Left lung (tissue), 4 donors: ENCODE measurements at regions not wholly inside any gene's neighbourhood (a gene's known extent, or its start where the extent isn't known, plus 50 kb on each side); places are given as distances from the start of the nearest gene placed in this dataset.

Source experiments
- ATAC-seq: fragments of 200-7000 bp; cut with Tn5 transposase; one replicate; pipeline ENCODE4 v1.9.1; 2020; ENCODE audit warnings: moderate library complexity
- DNase-seq, 4 donors: peaks; one replicate each; pipeline ENCODE4 v3.0.0-alpha.2; 2013 to 2020
- H3K27ac ChIP-seq, 2 donors: fragments of 200-600 bp; sonication (generic) in 1 of 2; one replicate each; pipeline versions ENCODE4 v1.5.0 to v1.8.0; 2020 to 2021
- H3K27me3 ChIP-seq, 2 donors: fragments of 200-600 bp; sonication (generic) in 1 of 2; one replicate each; pipeline versions ENCODE4 v1.5.0 to v1.8.0; 2020 to 2021
- H3K36me3 ChIP-seq, 2 donors: fragments of 200-600 bp; sonication (generic) in 1 of 2; one replicate each; pipeline versions ENCODE4 v1.5.0 to v1.8.0; 2020 to 2021
- H3K4me1 ChIP-seq, 2 donors: fragments of 200-600 bp; one replicate each; pipeline ENCODE4 v1.8.0; 2021
- H3K4me3 ChIP-seq, 2 donors: fragments of 200-600 bp; sonication (generic) in 1 of 2; one replicate each; pipeline versions ENCODE4 v1.5.0 to v1.8.0; 2020 to 2021; ENCODE audit warnings: mild to moderate bottlenecking in 1 of 2
- H3K9me3 ChIP-seq, 2 donors: fragments of 200-600 bp; sonication (generic) in 1 of 2; one replicate each; pipeline versions ENCODE4 v1.5.0 to v1.8.0; 2020 to 2021
- CTCF ChIP-seq, 2 donors: fragments of 200-600 bp; sonication (generic) in 1 of 2; IDR thresholded peaks; one replicate each; pipeline versions ENCODE4 v1.5.0 to v1.8.0; 2021; ENCODE audit warnings: antibody characterized with exemption in 2 of 2
- intact Hi-C, 2 donors: fragments of 100-400 bp; cut with DNase I; formaldehyde crosslinking; loops; one replicate each; pipeline versions ENCODE4 v1.11.2 to v1.14.2; 2022
- donor health status: DM: no; HTN: yes; CAD: no.
- donor health status: DM: no; HTN: no; CAD: no.

- intact Hi-C loops = no loop called here
- H3K27ac ChIP-seq = no peak overlapping the region
- no peaks in the 10 kb centered on the region for H3K27me3 ChIP-seq
- H3K4me3 ChIP-seq = no peak overlapping the region
- no peak for TF ChIP-seq CTCF (IDR thresholded peaks at IDR 0.05)
- no peaks in the 10 kb centered on the region for H3K36me3 ChIP-seq
- H3K4me1 ChIP-seq = no peaks in the 10 kb centered on the region
- ATAC-seq = no peak
- H3K9me3 ChIP-seq = no peaks in the 10 kb centered on the region
- DNase-seq = no peak
Measured at GRCh38 chr13:63427170-63427569, 2011.5 kb upstream of the PCDH20 start.

DNA sequence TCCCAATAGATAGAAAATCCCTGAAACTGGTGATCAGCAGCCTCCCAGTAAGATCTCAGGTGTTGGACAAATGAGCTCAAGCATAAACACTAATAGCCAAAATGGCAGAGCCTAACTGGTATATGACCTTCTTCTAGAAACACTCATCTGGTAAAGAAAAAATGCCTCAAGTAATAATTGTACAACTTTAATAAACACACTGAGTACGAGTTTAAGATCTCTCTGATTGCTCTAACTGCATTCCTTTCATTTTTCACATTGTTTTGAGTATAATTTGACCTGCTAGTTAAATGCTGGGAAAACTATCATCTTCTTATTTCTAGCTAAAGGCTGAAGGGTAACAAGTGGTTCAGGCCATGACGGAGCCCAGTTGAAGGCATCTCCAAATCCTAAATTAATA is 2009.5 kb upstream of the PCDH20 start:
- no peak overlapping the region for H3K4me3 ChIP-seq
- peak; percentile 59 for ATAC-seq
- no peaks in the 10 kb centered on the region for H3K36me3 ChIP-seq
- H3K27me3 ChIP-seq = no peaks in the 10 kb centered on the region
- no peak for TF ChIP-seq CTCF (IDR thresholded peaks at IDR 0.05)
- H3K4me1 ChIP-seq = no peaks in the 10 kb centered on the region
- DNase-seq = no peak
- H3K9me3 ChIP-seq = no peaks in the 10 kb centered on the region
- H3K27ac ChIP-seq = no peak overlapping the region
- intact Hi-C loops = no loop called here

- Histone ChIP-seq H3K27me3 (no peaks in the 10 kb centered on the region), H3K36me3 (no peaks in the 10 kb centered on the region), H3K9me3 (peaks cover 0 to 3% of the 10 kb centered on the region in 2 donors), H3K4me3 (no peak overlapping the region), H3K4me1 (no peaks in the 10 kb centered on the region), H3K27ac (no peak overlapping the region)
- no peak for DNase-seq
- no peak for ATAC-seq
- TF ChIP-seq CTCF (IDR thresholded peaks at IDR 0.05) = no peak
- intact Hi-C loops = no loop called here
Measured at GRCh38 chr13:63421123-63421522, 2005.5 kb upstream of the PCDH20 start.

GRCh38 chr13:63420685-63421084 is 2005.0 kb upstream of the PCDH20 start:
- no peaks in the 10 kb centered on the region for H3K27me3 ChIP-seq
- H3K4me3 ChIP-seq = no peak overlapping the region
- peaks cover 0 to 5% of the 10 kb centered on the region in 2 donors for H3K9me3 ChIP-seq
- ATAC-seq = no peak
- no peak for TF ChIP-seq CTCF (IDR thresholded peaks at IDR 0.05)
- intact Hi-C loops = no loop called here
- no peak overlapping the region for H3K27ac ChIP-seq
- H3K4me1 ChIP-seq = no peaks in the 10 kb centered on the region
- DNase-seq = no peak
- H3K36me3 ChIP-seq = no peaks in the 10 kb centered on the region

DNA sequence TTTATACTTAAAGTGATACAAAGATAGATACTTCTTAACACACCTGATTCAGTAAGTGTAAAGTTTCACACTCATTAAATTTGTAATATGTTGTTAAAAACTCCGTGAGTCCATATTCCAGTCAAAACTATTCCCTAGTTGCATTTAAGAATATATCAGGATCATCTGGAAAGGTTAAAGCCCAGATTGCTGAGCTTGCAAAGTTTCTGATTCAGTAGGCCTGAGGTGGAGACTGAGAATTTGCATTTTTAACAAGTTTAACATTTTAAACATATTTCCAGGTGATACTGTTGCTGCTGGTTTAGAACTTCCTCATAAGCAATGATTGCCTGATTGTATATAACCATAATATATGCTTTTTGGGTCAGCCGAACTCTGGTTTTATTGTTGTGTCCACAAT is 1998.6 kb upstream of the PCDH20 start:
- intact Hi-C loops = no loop called here
- no peaks in the 10 kb centered on the region for H3K27me3 ChIP-seq
- no peaks in the 10 kb centered on the region for H3K4me1 ChIP-seq
- no peak for TF ChIP-seq CTCF (IDR thresholded peaks at IDR 0.05)
- H3K27ac ChIP-seq = no peak overlapping the region
- H3K4me3 ChIP-seq = no peak overlapping the region
- ATAC-seq (no peak), DNase-seq (no peak)
- peaks cover 0 to 5% of the 10 kb centered on the region in 2 donors for H3K9me3 ChIP-seq
- H3K36me3 ChIP-seq = no peaks in the 10 kb centered on the region
